Cardiac muscle cell (in vitro differentiated cells and primary cell): ENCODE measurements at regions not wholly inside any gene's neighbourhood (a gene's known extent, or its start where the extent isn't known, plus 50 kb on each side); places are given as distances from the start of the nearest gene placed in this dataset.

Experiments used
- DNase-seq, 2 donors: peaks; one replicate each; pipeline versions ENCODE4 v3.0.0 to v3.0.0-alpha.2; 2010 to 2017; ENCODE audit warnings: low read depth in 1 of 2, low spot score in 1 of 2
- H3K27ac ChIP-seq: fragments of 200-600 bp; sonication (generic); 2 replicates; pipeline ENCODE4 v1.5.1; 2016
- H3K27me3 ChIP-seq: fragments of 200-600 bp; sonication (generic); 2 replicates; pipeline ENCODE4 v1.6.0; 2016; ENCODE audit warnings: control low read depth
- H3K36me3 ChIP-seq: fragments of 200-600 bp; sonication (generic); 2 replicates; pipeline ENCODE4 v1.5.1; 2016; ENCODE audit warnings: control low read depth
- H3K4me1 ChIP-seq: fragments of 200-600 bp; sonication (generic); 2 replicates; pipeline ENCODE4 v1.8.1; 2017; ENCODE audit warnings: low read depth, mild to moderate bottlenecking, mixed run types
- H3K4me3 ChIP-seq: fragments of 200-600 bp; sonication (generic); 2 replicates; pipeline ENCODE4 v1.5.1; 2016; ENCODE audit warnings: mild to moderate bottlenecking
- H3K9me3 ChIP-seq: fragments of 200-600 bp; sonication (generic); 2 replicates; pipeline ENCODE4 v1.5.1; 2017; ENCODE audit warnings: low read depth, mild to moderate bottlenecking, control low read depth
- TF ChIP-seq, protein P1 (sequence below): IDR thresholded peaks from 2 replicates; pipeline ENCODE4 v1.5.1; 2012; ENCODE audit warnings: low read depth, mild to moderate bottlenecking, low read length

DNA sequence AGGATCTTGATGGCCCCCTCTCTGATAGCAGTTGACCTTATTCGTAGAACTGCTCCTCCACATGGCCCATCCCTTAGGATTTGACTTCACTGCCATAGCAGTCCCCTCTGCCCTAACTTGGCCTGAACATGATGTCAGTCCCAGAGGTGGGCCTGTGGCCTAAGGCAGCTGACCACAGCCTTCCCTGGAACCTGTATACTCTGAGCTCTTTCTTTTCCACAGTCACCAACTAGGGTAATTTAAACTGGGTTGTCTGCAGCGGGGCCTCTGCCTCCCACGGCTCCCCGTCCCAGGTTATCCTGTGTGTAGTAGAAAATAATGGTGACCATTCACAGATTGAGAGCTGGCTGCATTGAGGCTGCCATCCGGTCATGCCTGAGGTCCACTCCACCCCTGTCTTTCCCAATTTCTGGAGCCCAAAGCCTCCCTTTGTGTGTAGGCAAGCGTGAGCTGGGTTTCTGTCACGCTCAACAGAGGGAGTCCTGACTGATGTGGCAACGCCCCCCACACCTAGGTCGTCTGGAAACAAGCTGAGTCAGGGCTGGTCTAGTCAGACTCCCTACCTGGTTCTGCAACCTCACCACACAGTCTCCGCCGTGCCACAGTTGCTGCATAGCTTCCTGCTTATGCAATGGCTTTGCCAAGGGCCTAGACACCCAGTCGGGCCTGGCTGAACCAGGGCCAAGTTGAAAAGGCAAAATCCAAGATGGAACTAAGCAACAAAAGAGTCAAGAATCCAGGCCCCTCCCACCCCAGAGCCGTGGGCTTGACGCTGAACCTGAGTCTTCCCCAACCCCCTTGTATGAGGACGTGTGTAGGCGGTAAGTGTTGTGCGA lies 284.5 kb downstream of the XXYLT1 start:
- no peak for DNase-seq
- TF ChIP-seq, protein P1, sequence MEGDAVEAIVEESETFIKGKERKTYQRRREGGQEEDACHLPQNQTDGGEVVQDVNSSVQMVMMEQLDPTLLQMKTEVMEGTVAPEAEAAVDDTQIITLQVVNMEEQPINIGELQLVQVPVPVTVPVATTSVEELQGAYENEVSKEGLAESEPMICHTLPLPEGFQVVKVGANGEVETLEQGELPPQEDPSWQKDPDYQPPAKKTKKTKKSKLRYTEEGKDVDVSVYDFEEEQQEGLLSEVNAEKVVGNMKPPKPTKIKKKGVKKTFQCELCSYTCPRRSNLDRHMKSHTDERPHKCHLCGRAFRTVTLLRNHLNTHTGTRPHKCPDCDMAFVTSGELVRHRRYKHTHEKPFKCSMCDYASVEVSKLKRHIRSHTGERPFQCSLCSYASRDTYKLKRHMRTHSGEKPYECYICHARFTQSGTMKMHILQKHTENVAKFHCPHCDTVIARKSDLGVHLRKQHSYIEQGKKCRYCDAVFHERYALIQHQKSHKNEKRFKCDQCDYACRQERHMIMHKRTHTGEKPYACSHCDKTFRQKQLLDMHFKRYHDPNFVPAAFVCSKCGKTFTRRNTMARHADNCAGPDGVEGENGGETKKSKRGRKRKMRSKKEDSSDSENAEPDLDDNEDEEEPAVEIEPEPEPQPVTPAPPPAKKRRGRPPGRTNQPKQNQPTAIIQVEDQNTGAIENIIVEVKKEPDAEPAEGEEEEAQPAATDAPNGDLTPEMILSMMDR = no peak
- Histone ChIP-seq H3K27ac (no peak overlapping the region), H3K9me3 (no peaks in the 10 kb centered on the region), H3K4me1 (peaks cover 4% of the 10 kb centered on the region), H3K27me3 (no peaks in the 10 kb centered on the region), H3K36me3 (no peaks in the 10 kb centered on the region), H3K4me3 (no peak overlapping the region)

DNA sequence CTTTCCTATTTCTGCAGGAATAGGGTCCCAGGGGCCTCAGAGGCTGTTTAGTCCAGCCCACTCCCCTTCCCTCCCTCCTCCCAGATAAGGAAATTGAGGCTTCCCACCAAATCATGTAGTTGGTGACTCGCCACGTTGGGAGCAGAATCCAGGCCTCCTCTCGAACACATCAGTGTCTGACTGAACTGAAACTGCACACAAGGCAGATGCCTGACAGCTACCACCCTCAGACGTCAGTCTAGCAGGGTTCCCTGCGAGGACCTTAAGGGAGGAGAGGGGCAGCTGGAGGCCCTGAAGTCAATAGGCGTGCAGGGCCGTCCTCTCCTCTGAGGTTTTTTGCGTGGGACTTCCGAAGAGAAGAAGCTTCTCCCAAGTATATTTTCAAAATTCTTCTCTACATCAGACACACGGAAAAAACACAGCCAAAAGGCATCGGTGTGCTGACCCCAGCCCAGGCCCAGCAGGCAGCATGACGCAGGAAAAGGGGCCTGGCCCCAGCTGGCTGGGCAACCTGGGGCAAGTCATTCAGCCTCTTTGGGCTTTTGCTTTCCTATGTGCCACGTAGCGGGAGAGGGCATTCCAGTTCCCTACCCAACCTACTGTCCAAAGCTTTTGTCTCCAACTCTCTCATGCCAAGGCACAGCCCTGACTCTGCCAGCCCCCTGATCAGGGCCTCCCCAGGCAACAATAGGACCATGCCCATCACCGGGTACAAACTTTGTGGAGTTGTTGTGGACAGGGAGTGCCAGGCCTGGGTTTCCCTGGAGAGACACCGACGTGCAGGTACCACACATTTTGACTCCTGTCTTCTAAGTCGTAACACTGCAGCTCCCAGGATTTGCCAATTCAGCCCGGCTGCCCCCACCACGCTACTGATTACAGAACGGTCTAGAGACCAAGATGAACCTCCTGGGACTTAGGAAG lies 283.1 kb downstream of the XXYLT1 start:
- TF ChIP-seq, protein P1 = no peak
- Histone ChIP-seq H3K36me3 (no peaks in the 10 kb centered on the region), H3K4me3 (no peak overlapping the region), H3K4me1 (peaks cover 4% of the 10 kb centered on the region), H3K9me3 (no peaks in the 10 kb centered on the region), H3K27me3 (no peaks in the 10 kb centered on the region), H3K27ac (no peak overlapping the region)
- DNase-seq = peak in 1 of 2 donors; percentile 14

DNA sequence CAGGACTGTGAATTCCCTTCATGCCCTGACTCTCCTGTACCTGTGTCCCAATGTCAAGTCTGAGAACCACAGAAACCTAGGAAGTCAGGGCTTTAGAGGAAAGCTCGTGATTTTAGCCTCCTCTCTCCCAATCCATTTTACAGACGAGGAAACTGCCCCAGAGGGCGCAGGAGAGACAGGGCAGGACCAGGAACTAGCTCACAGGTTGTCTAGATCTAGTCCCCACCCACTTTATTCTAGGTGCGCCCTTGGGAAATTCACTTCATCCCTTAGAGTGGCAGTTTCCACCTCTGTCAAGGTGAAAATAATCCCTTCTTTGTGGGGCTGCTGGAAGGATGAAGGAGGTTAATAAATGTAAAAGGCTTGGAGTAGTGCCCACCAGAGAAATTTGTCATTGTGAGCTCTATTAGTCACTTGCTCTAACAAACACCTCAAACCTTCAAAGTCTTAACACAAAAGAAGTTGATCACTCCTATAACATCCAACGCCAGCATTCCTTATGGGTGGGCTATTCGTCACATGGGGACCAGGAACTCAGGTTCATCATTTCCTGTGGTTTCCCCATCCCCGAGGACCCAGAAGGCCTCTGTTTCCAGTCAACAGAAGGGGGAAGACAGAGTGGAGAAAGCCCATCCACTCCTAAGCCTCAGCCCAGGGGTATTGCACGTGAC lies 282.3 kb downstream of the XXYLT1 start:
- no peak overlapping the region for H3K4me3 ChIP-seq
- H3K4me1 ChIP-seq = peaks cover 4% of the 10 kb centered on the region
- no peaks in the 10 kb centered on the region for H3K27me3 ChIP-seq
- H3K27ac ChIP-seq = no peak overlapping the region
- DNase-seq = no peak
- H3K36me3 ChIP-seq = no peaks in the 10 kb centered on the region
- TF ChIP-seq, protein P1 = no peak
- no peaks in the 10 kb centered on the region for H3K9me3 ChIP-seq

DNA sequence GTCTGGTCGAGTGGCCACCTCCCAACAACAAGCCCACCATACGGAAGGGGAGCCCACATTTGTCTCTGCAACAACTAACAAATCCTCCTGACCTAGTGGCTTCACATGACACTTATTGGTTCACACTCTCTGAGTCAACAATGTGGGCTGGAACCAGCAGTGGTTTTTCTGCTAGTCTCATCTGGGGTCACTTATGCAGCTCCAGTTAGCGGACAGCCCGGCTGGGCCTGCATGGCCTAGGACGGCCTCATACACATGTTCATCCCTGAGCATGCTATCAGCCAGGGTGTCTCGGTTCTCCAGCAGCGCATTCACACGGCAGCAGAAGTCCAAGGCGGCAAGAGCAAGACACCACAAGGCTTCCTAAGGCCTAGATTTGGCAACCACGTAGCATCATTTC lies 281.7 kb downstream of the XXYLT1 start:
- Histone ChIP-seq H3K27ac (no peak overlapping the region), H3K36me3 (no peaks in the 10 kb centered on the region)
- no peak for DNase-seq

More for the DNA sequence above, 281.7 kb downstream of the XXYLT1 start:
- Histone ChIP-seq H3K4me3 (no peak overlapping the region), H3K4me1 (peaks cover 4% of the 10 kb centered on the region), H3K27me3 (no peaks in the 10 kb centered on the region), H3K9me3 (no peaks in the 10 kb centered on the region)
- TF ChIP-seq, protein P1 = no peak
